Muscle layer of colon (tissue), 2 donors: ENCODE measurements at regions not wholly inside any gene's neighbourhood (a gene's known extent, or its start where the extent isn't known, plus 50 kb on each side); places are given as distances from the start of the nearest gene placed in this dataset.
"Not testable (repeated sequence)": the region's sequence is repeated elsewhere in the genome, so short reads cannot be mapped to it uniquely, and the experiment has no call there.

Experiments used
- H3K27ac ChIP-seq: one replicate; pipeline ENCODE4 v1.7.0; 2013; ENCODE audit warnings: low read depth, mild to moderate bottlenecking, low read length, moderate library complexity
- H3K27me3 ChIP-seq, 2 donors: one replicate each; pipeline ENCODE4 v1.7.0; 2013; ENCODE audit warnings: low read length in 2 of 2, mild to moderate bottlenecking in 2 of 2; ENCODE audit not compliant: insufficient read depth in 2 of 2, control insufficient read depth in 1 of 2
- H3K36me3 ChIP-seq: one replicate; pipeline ENCODE4 v1.7.0; 2013; ENCODE audit warnings: mild to moderate bottlenecking, low read length; ENCODE audit not compliant: insufficient read depth
- H3K4me1 ChIP-seq: one replicate; pipeline ENCODE4 v1.7.0; 2013; ENCODE audit warnings: mild to moderate bottlenecking, low read length; ENCODE audit not compliant: insufficient read depth
- H3K4me3 ChIP-seq, 2 donors: one replicate each; pipeline ENCODE4 v1.7.0; 2013; ENCODE audit warnings: low read length in 2 of 2, low read depth in 1 of 2, mild to moderate bottlenecking in 1 of 2, moderate library complexity in 1 of 2
- H3K9ac ChIP-seq: one replicate; pipeline ENCODE4 v1.7.0; 2013; ENCODE audit warnings: low read length
- H3K9me3 ChIP-seq: one replicate; pipeline ENCODE4 v1.7.0; 2013; ENCODE audit warnings: mild to moderate bottlenecking, low read length
- donor health status: abdominal sarcoma.
- donor health status: Adenocarcinoma of cecum.

GRCh38 chr10:15427843-15428414, 56.8 kb upstream of the FAM171A1 start:
- Histone ChIP-seq H3K4me1 (no peaks in the 10 kb centered on the region), H3K9me3 (no peaks in the 10 kb centered on the region), H3K4me3 (no peak overlapping the region), H3K36me3 (no peaks in the 10 kb centered on the region), H3K27me3 (no peaks in the 10 kb centered on the region), H3K27ac (no peak overlapping the region), H3K9ac (no peak overlapping the region)

GRCh38 chr10:15426558-15426957, 55.5 kb upstream of the FAM171A1 start:
- H3K27ac ChIP-seq, result no peak overlapping the region
- H3K27me3 ChIP-seq, result no peaks in the 10 kb centered on the region
- no peaks in the 10 kb centered on the region for H3K36me3 ChIP-seq
- H3K9ac ChIP-seq, result no peak overlapping the region
- no peaks in the 10 kb centered on the region for H3K4me1 ChIP-seq
- no peak overlapping the region for H3K4me3 ChIP-seq
- H3K9me3 ChIP-seq, result no peaks in the 10 kb centered on the region

- Histone ChIP-seq H3K4me1 (no peaks in the 10 kb centered on the region), H3K27ac (no peak overlapping the region), H3K27me3 (no peaks in the 10 kb centered on the region), H3K36me3 (no peaks in the 10 kb centered on the region), H3K4me3 (no peak overlapping the region), H3K9ac (no peak overlapping the region), H3K9me3 (no peaks in the 10 kb centered on the region)
These were observed 55.0 kb upstream of the FAM171A1 start for GRCh38 chr10:15426115-15426514.

GRCh38 chr10:15421875-15422274, 50.8 kb upstream of the FAM171A1 start:
- H3K9ac ChIP-seq, H3K4me1 ChIP-seq, H3K36me3 ChIP-seq, H3K27ac ChIP-seq, H3K27me3 ChIP-seq, H3K4me3 ChIP-seq, H3K9me3 ChIP-seq: not testable (repeated sequence)
